Natural killer cell (primary cell): ENCODE measurements at regions not wholly inside any gene's neighbourhood (a gene's known extent, or its start where the extent isn't known, plus 50 kb on each side); places are given as distances from the start of the nearest gene placed in this dataset.

Experiments used
- ATAC-seq, 3 donors: fragments of 150-1000 bp in 2 of 3; fragments of 200-7000 bp in 1 of 3; cut with Tn5 transposase; 1 replicate in 1 of 3; 2 replicates in 2 of 3; pipeline ENCODE4 v1.10.0; 2021; ENCODE audit warnings: mild to moderate bottlenecking in 2 of 3, moderate library complexity in 2 of 3
- DNase-seq, 2 donors: peaks; one replicate each; pipeline versions ENCODE4 v3.0.0 to v3.0.0-alpha.2; 2013 to 2021; ENCODE audit warnings: mixed read lengths in 1 of 2
- H3K27ac ChIP-seq: one replicate; pipeline ENCODE4 v1.5.1; 2013; ENCODE audit warnings: mild to moderate bottlenecking, low read length
- H3K27me3 ChIP-seq: one replicate; pipeline ENCODE4 v1.6.1; 2013; ENCODE audit warnings: low read length; ENCODE audit not compliant: control insufficient read depth, insufficient read depth
- H3K36me3 ChIP-seq: one replicate; pipeline ENCODE4 v1.6.1; 2013; ENCODE audit warnings: low read length; ENCODE audit not compliant: control insufficient read depth, insufficient read depth
- H3K4me1 ChIP-seq: one replicate; pipeline ENCODE4 v1.6.1; 2013; ENCODE audit warnings: low read length; ENCODE audit not compliant: control insufficient read depth, insufficient read depth
- H3K4me3 ChIP-seq: one replicate; pipeline ENCODE4 v1.5.1; 2013; ENCODE audit warnings: low read length
- H3K9me3 ChIP-seq: one replicate; pipeline ENCODE4 v1.6.1; 2013; ENCODE audit warnings: low read length; ENCODE audit not compliant: control insufficient read depth, insufficient read depth
- H3K27ac Mint-ChIP-seq, 2 donors: one replicate each; pipeline ENCODE4 v1.8.0; 2022; ENCODE audit warnings: mild to moderate bottlenecking in 2 of 2, mixed read lengths in 2 of 2, moderate library complexity in 1 of 2
- H3K27me3 Mint-ChIP-seq, 2 donors: one replicate each; pipeline ENCODE4 v1.8.0; 2022; ENCODE audit warnings: low read depth in 2 of 2, mixed read lengths in 2 of 2
- H3K36me3 Mint-ChIP-seq: one replicate; pipeline ENCODE4 v1.8.0; 2022; ENCODE audit warnings: mixed read lengths
- H3K4me1 Mint-ChIP-seq, 2 donors: one replicate each; pipeline ENCODE4 v1.8.0; 2022; ENCODE audit warnings: mixed read lengths in 2 of 2
- H3K4me3 Mint-ChIP-seq: one replicate; pipeline ENCODE4 v1.8.0; 2022; ENCODE audit warnings: mild to moderate bottlenecking, moderate library complexity, mixed read lengths
- H3K9me3 Mint-ChIP-seq, 2 donors: one replicate each; pipeline ENCODE4 v1.8.0; 2022; ENCODE audit warnings: mixed read lengths in 2 of 2
- WGBS: methylation state at CpG from one replicate; pipeline ENCODE4 v1.1.7; 2013; ENCODE audit warnings: missing lambda C conversion rate; ENCODE audit not compliant: insufficient coverage; 5-methylcytosine and 5-hydroxymethylcytosine counted together
- intact Hi-C: fragments of 100-400 bp; cut with micrococcal nuclease; formaldehyde crosslinking; loops from one replicate; pipeline ENCODE4 v1.14.2; 2022
- TF ChIP-seq, protein P1 (sequence below): fragments of 200-600 bp; IDR thresholded peaks from one replicate; pipeline ENCODE4 v1.8.0; 2022; ENCODE audit warnings: antibody characterized with exemption

DNA sequence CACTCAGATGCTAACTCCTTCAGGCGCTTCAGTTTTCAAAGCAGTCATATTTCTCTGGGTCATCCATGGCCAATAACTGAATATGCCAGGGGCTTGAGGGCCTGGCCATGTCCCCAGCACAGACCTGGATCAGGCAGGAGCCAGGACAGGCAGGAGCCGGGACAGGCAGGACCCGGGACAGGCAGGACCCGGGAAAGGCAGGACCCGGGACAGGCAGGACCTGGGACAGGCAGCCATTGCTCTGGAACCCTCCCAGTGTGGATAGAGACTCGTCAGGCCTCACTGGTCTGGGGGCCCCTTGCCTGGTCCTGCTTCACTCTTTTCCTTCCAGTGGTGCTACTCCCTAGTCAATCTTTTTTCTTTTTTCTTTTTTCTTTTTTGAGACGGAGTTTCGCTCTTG, 117.5 kb upstream of the TEX51 start:
- no peak for ATAC-seq
- TF ChIP-seq, protein P1, sequence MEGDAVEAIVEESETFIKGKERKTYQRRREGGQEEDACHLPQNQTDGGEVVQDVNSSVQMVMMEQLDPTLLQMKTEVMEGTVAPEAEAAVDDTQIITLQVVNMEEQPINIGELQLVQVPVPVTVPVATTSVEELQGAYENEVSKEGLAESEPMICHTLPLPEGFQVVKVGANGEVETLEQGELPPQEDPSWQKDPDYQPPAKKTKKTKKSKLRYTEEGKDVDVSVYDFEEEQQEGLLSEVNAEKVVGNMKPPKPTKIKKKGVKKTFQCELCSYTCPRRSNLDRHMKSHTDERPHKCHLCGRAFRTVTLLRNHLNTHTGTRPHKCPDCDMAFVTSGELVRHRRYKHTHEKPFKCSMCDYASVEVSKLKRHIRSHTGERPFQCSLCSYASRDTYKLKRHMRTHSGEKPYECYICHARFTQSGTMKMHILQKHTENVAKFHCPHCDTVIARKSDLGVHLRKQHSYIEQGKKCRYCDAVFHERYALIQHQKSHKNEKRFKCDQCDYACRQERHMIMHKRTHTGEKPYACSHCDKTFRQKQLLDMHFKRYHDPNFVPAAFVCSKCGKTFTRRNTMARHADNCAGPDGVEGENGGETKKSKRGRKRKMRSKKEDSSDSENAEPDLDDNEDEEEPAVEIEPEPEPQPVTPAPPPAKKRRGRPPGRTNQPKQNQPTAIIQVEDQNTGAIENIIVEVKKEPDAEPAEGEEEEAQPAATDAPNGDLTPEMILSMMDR: no peak
- Mint-ChIP-seq H3K27ac (no peak overlapping the region), H3K36me3 (no peaks in the 10 kb centered on the region), H3K4me1 (peaks cover 6 to 8% of the 10 kb centered on the region in 2 donors), H3K4me3 (no peak overlapping the region), H3K27me3 (peaks cover 6 to 20% of the 10 kb centered on the region in 2 donors), H3K9me3 (no peaks in the 10 kb centered on the region)
- no peak overlapping the region for H3K27ac ChIP-seq
- intact Hi-C loops: no loop called here
- H3K27me3 ChIP-seq: no peaks in the 10 kb centered on the region
- DNase-seq: no peak
- no peaks in the 10 kb centered on the region for H3K9me3 ChIP-seq
- 76% methylated on average over 8 of the region's 8 CpGs for WGBS
- H3K4me3 ChIP-seq: no peak overlapping the region
- no peaks in the 10 kb centered on the region for H3K36me3 ChIP-seq
- H3K4me1 ChIP-seq: peaks cover 11% of the 10 kb centered on the region

DNA sequence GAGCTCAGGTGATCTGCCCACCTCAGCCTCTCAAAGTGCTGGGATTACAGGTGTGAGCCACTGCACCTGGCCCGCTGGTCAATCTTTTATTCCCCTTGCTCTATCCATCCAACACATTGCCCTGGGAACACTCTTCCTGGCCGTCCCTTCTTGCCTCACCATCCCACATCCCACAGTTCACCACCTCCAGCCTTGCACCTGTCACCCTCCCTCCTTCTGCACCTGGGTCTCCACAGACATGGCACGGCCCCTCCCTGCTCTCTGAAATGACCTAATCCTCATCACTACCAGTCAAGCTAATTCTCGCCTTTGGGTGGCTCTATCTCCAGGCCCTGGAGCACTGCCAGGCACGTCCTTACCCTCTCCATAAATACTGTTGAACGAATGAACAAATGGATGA, 116.9 kb upstream of the TEX51 start:
- H3K4me1 Mint-ChIP-seq: peaks cover 6% of the 10 kb centered on the region in 2 donors
- H3K27me3 Mint-ChIP-seq: peaks cover 6 to 20% of the 10 kb centered on the region in 2 donors
- intact Hi-C loops: no loop called here
- WGBS: 73% methylated on average over 6 of the region's 6 CpGs
- DNase-seq (no peak), ATAC-seq (no peak)
- H3K36me3 Mint-ChIP-seq: no peaks in the 10 kb centered on the region
- H3K9me3 ChIP-seq: no peaks in the 10 kb centered on the region
- H3K4me1 ChIP-seq: peaks cover 5% of the 10 kb centered on the region
- H3K36me3 ChIP-seq: no peaks in the 10 kb centered on the region
- no peak overlapping the region for H3K27ac ChIP-seq
- no peak overlapping the region for H3K4me3 Mint-ChIP-seq
- no peak overlapping the region for H3K27ac Mint-ChIP-seq
- no peak overlapping the region for H3K4me3 ChIP-seq
- H3K9me3 Mint-ChIP-seq: no peaks in the 10 kb centered on the region
- H3K27me3 ChIP-seq: no peaks in the 10 kb centered on the region
- TF ChIP-seq, protein P1: no peak

DNA sequence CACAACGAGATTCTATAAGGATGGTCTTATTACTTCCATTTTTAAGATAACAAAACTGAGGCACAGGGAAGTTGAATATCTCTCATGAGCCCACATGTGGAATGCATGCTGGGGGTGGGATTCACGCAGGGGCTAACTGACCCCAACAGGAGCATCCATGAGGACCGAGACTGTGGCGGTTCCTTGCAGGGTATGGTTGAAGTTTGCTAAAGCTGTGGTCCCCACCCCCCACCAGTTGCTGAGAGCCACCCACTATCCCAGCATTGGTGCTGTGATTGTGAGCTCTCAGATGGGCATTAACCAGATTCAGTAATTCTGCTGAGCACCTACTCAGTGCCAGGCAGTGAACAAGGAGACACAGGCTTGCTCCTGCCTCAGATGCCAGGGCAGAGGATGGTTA, 116.0 kb upstream of the TEX51 start:
- Histone ChIP-seq H3K4me3 (no peak overlapping the region), H3K4me1 (no peaks in the 10 kb centered on the region), H3K27ac (no peak overlapping the region), H3K27me3 (no peaks in the 10 kb centered on the region), H3K9me3 (no peaks in the 10 kb centered on the region), H3K36me3 (no peaks in the 10 kb centered on the region)
- Mint-ChIP-seq H3K4me3 (no peak overlapping the region), H3K27ac (no peak overlapping the region), H3K27me3 (peaks cover under 1 to 17% of the 10 kb centered on the region in 2 donors), H3K4me1 (peaks cover 0 to under 1% of the 10 kb centered on the region in 2 donors), H3K36me3 (no peaks in the 10 kb centered on the region), H3K9me3 (no peaks in the 10 kb centered on the region)
- 80% methylated on average over 4 of the region's 4 CpGs for WGBS
- TF ChIP-seq, protein P1: no peak
- intact Hi-C loops: no loop called here
- ATAC-seq (no peak), DNase-seq (no peak)

DNA sequence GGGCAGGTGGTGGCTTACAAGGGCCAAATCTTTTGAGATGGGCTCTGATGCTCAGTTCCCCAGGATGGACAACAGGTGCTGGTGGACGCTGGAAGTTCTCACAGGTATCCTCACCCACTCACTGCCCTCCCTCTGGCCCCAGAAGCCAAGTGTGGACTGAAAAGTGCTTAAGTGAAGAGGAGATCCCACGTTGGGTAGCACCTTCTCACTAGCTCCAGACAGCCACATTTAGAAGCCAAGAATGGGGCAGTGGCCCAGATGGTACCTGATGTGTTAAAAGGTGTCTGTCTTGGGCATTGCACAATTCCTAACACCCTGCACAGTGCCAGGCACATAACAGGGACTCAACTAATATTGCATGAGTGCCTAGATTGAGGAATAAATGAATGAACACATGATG, 115.3 kb upstream of the TEX51 start:
- Mint-ChIP-seq H3K27me3 (peaks cover 0 to 14% of the 10 kb centered on the region in 2 donors), H3K36me3 (no peaks in the 10 kb centered on the region), H3K4me1 (no peaks in the 10 kb centered on the region), H3K27ac (no peak overlapping the region), H3K9me3 (no peaks in the 10 kb centered on the region), H3K4me3 (no peak overlapping the region)
- Histone ChIP-seq H3K27ac (no peak overlapping the region), H3K36me3 (no peaks in the 10 kb centered on the region), H3K4me3 (no peak overlapping the region), H3K27me3 (no peaks in the 10 kb centered on the region), H3K4me1 (no peaks in the 10 kb centered on the region), H3K9me3 (no peaks in the 10 kb centered on the region)
- intact Hi-C loops: no loop called here
- TF ChIP-seq, protein P1: no peak
- ATAC-seq (no peak), DNase-seq (no peak)
- no CpG with 5 or more reads among the region's 2 CpGs for WGBS
